HG03342 (cell line): ENCODE measurements at regions not wholly inside any gene's neighbourhood (a gene's known extent, or its start where the extent isn't known, plus 50 kb on each side); places are given as distances from the start of the nearest gene placed in this dataset.

Experiments
- ATAC-seq: cut with Tn5 transposase; IDR thresholded peaks from one replicate; pipeline ENCODE4 v1.9.1; 2021; ENCODE audit warnings: mild to moderate bottlenecking, moderate library complexity; ENCODE audit not compliant: unreplicated experiment

DNA sequence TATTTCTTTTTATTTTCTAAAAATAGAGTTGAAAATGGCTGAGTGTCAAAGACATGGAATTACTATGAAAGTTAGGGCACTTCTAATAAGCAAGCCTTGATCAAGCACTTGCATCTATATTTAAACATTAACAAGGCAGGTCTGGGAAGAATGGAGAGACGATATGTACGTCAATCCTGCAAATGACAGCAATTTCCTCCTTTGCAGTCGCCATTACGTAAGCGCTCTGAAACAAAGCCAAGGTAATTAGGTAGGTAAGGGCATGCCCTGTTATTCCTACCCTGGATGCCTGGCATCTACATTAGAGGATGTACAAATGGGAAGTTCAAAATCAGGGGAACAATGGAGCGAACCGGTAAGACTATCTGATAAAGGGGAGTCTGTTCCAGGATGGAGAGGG lies 664.0 kb upstream of the ARGLU1 start:
- ATAC-seq, result no peak

DNA sequence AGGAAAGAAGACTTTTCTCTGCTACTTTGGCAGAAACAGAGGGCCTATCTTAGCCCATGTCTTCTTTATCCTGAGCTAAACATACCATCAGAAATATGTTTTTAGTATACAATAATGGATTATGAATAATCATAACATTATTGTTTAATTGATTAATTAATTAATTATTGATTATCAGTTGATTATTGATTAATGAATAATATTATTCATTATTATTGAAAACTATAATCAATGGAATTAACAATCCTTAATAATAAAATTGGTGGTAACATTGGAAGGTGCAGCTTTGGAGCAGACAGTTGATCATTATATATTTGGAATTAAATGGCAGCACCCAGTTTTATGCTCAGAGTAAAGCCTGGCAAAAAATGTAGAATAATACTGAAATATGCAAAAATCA lies 655.9 kb upstream of the ARGLU1 start:
- no peak for ATAC-seq

DNA sequence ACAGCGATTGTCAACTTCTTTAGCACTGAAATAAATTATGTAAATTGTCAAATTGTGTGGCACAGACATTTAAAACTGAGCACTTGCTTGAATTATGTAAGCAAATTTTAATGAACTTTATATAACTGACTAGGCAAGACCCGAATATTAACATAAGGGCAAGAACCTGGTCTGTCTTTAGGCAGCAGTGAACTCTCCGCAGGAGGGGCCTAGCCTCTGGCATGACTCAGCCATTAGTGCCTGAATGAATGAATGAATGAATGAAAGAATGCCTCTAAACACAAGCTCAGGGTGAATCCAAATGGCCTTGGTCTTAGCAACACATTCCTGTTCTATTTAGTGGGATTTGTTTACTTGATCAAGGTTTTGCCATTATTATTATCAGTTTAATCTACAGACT lies 654.7 kb upstream of the ARGLU1 start:
- no peak for ATAC-seq

DNA sequence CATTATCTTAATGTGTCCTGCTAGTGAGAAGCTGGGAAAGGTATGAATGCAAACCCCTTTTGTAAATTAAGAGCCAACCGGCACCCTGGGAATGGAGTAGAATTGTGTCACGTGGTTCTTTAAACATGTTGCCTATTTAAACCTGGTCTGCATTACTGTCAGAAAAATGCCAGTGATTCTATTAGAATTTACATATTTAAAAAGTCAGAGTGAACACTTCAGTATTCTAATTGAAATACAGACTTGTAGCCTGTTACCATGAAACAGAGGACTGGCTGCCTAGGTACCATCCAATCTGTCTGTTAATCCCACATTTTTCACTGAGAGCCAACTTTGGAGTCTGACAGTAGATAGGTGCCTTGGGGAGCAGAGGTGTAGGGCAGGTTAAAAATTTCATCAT lies 652.3 kb upstream of the ARGLU1 start:
- no peak for ATAC-seq

DNA sequence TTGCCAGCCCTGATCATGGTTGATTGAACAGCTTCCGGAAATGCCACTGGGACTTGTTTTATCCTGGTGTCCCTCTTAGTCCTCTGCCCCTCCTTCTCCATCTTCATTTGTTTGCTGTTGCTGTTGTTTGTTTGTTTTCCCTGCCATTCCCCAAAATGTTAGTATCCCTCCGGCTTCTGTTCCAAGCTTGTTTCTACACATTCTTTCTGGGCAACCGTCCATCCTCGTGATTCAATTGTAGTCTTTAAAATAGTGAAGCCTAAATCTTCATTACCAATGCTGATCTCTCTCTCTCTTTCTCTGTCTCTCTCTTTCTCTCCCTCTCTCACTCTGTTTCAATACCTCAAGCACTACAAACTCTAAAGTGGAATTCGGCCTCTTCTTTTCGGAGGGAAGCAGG lies 649.3 kb upstream of the ARGLU1 start:
- ATAC-seq, result no peak

DNA sequence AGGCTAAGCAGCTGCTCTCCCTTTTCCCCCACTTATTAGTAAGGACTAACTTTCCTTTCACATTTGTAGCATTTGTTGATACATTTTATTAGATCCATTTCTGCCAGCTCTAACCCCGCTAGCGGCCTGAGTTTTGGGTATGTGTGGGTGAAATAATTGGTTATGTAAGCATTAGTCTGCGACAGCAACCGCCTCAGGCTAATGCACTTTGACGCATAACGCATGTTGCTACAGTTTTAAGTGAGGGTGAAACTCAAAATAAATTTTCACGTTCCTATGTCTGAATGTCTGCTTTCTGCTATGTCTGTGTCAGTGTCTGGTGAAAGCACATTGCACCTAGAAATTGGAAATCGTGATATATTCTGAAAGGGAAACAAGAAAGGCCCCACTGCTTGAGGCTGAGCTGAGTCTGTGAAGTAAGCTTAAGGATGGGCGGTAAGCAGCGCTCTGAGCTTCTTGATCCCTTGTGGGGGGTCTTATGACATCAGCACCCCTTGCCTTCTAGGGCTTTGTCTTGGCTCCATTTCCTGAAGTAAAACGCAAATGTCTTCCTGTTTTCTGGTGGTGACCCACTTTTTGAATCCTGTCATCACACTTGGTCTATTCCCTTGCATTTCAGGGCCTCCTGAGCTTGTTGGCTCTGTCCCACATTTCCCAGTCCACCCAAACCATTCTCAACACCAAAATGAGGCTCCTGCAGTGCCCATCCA lies 648.3 kb upstream of the ARGLU1 start:
- ATAC-seq, result no peak

DNA sequence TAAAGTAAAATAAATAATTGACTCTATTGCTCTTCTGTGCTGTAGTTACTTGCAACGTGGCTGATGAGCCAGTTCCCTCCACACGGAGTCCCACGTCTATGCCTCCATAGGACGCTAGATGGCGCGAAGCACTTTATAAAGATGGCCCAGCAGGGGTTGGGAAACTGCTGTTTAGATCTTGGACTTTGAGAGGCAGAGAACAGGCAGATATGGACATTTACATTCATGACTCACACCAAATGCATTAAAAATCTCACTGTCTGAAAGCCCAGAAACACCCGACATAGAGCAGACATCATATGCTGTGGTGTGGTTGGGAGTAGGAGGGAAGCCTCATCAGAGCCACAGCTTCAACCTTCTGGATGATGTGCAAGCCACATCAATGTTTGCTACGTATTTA lies 643.1 kb upstream of the ARGLU1 start:
- peak; percentile 98 for ATAC-seq

DNA sequence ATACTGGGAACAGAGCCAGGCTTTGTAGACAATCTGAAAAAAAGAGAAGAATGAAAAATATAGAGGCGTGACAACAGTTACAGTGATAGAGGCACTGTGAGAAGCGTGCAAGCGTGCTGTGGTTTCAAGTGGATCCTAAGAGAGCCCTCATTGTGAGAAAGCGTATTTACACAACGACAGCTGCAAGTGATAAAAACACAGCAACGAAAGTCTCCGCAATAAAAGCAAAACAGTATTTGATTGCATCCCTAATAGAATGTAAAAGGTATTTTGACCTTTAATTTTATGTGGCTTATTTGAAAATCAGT lies 642.7 kb upstream of the ARGLU1 start:
- no peak for ATAC-seq

DNA sequence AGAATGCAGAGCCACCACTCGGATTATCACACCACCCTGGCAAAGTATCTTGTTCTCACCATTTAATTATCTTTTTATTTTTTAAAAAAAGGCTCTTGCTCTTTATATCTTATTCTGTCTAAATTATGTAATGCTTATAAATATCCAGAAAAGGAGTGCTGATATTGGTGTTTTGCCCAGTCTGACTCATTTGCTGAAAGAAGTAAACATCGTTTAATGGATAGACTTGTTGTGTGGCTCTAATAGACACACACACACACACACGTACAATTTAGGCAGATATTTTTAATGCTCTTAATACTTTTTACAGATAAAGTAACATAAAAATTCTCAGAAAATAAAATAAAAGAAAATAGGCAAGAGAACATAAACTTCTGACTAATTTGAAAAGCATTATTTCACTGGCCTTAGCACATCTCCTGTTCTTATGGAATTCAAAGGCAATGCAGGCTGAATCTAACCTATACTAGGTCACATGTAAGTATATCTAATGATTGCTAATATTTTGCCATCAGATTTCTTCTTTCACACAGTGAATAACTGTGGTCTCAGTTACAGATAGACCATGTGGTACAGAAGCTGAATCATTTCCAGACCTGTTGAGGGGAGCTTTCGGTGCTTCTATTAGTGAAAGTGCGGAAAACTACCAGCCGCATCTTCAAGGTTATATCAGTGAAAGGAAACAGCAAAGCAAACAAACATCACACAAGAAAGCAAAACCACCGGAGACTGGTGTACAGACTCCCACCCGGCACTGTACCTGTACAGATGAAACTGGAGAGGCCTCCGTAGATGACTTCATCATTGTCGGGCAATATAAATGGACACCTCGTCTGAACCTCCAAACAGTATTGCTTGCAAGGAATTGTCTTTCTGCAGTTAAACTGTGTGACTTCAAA lies 642.1 kb upstream of the ARGLU1 start:
- no peak for ATAC-seq

DNA sequence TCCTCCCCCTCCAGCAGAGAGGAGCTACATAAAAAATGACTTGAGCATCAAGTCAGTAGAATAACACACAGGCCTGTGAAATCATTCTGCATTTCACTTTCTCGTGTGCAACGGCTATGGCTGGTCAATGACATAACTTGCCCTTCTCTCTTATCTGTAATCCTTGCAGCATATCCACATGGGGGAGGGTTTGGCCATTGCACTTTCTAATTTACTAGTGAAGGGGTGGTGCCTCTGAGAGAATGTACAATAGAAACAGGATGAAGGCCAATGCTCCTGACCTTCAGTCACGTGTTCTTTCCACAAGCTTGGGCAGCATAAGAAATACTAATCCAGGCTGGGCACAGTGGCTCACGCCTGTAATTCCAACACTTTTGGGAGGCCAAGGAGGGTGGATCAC lies 641.0 kb upstream of the ARGLU1 start:
- ATAC-seq, result no peak

DNA sequence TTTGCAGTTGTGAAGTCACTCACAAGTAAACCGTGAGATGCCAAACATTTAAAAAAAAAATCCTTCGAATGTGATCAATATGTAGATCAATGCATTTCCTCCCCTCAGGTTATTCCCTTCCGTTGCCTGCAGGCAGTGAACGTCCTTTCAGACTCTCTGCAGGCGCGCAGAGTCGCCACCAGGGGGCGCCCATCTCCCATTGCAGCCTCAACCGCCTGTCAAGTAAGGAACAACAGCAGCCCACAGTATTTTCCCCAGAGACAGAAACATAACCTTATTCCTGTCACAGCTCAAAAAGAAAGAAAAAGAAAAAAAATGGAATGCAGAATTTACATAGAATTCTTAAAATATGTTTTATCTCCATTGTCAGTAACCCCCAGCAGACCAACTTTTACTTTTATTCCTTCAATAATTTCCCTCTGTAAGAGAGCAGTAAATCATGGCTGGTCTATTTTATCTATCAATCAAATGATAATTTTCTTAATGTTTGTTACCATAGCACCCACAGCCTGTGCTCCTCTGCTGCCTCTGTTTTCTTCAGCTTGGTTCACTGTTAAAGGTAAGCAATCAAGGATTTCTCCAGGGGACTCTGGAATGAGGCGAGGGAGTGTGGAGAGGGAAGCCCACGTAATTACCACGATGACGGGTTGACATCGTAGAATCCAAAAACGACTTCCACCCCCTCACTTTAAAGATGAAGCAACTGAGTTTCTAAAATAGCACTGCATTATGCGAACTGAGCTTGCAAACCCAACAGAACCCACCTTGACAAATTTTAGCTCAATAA lies 637.6 kb upstream of the ARGLU1 start:
- peak; percentile 93 for ATAC-seq

DNA sequence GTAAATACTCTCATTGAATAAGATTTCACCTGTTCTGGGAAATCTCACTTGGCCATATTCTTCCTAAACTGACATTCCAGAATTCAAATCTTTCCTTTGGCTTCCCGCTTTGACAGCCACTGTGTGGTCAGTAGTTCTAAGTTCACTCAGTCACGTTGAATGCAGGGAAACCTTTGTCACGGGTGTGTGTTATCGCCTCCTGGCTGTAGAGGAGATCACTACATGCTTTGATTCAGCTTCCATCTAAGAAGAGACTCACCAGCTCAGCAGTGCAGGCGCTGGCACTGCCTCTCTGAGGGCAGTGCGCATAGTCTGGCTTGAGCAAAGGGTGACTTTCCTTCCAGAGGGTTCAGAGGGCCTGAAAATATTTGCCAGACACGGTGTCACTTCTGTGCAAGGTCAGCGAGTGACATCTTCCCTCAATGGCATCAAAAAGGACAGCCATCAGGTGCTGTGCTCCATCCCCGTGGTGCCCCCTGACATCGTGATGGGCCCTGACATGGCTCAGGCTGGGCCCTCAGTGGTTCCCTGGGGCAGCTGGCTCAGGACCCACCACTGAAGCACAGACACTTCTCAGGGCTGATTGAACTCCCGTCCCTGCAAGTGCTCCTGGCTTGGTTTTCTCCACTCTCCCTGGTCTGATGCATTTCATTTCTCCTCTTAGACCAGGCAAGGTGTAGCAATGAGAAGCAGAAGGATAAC lies 635.4 kb upstream of the ARGLU1 start:
- peak; percentile 59 for ATAC-seq

DNA sequence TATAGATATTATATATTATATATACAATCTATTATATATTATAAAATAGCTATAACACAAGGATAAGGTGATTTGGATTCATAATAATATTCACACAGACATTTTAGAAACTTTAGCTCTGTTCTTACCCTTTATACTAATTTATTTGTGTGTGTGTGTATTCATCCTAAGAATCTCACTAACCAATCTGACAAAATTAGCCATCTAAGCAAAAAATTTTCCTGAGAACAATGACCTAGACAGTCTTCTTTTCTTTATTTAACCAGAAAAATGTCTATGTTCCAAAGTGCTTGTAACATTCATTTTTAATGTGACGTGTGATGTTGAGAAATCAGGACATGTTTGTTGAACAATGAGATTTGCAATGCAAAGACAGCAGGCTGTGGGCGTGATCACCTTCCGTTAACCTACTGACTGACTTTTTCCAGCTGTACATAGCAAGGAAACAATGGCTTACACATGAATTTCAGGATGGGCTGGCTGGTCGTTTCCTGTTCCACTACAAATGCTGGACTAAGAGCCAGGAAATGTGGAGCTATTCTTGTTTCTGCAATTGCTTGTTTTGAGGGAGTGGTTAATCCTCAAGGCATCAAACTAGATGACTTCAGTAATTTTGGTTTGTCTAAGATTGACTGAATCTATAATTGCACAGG lies 634.6 kb upstream of the ARGLU1 start:
- ATAC-seq, result no peak

DNA sequence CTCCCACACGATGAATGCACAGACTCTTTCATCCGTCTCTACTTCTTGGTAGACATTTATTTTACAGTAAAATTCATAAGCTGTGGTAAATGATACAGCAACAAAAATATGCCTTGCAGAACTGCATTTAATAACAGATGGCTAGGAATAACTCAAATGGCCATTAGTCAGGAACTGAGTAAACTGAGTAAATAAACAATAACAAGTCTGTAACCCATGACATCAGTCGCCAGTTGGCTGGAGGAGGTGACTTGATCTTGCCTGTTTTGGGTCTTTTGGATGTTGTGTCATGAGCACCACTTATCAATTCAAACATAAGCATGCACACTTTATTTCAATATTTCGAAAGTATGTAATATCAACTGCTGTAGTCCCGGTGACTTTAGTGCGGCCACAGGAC lies 632.6 kb upstream of the ARGLU1 start:
- no peak for ATAC-seq

DNA sequence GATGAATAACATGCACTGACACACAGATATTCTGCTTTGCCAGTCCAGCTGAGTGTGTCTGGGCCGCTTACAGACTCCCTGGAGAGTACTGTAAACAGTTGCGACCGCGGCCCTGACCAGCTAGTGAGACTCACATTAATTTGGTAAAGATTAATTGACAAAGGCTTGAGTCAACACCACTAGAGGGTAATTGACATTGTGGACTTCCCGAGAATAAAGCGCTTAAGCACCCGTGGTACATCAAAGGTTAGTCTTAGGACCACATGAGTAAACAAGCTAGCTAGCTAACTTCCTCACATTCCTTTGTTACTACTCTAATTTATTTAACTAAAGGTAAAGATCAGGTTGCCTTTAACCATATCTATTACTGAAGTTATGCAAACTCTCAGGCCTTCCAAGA lies 624.4 kb upstream of the ARGLU1 start:
- no peak for ATAC-seq

DNA sequence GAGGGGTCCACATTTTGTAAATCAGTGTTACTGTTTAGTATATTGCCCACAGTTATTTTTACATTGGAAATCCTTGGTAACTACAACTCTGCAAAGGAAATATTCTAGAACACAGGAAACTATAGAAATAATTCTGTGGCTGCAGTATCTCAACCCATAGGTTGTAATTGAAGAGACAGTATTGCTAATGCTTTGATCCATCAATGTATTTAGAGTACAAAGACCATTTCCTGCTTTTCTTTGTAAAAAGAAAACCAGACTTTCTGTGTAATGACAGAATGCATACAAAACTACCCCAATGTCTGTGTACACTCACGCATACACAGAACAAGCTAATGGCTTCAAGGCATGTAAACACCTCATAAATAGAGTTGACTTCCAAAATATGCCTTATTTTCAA lies 622.1 kb upstream of the ARGLU1 start:
- ATAC-seq, result no peak

DNA sequence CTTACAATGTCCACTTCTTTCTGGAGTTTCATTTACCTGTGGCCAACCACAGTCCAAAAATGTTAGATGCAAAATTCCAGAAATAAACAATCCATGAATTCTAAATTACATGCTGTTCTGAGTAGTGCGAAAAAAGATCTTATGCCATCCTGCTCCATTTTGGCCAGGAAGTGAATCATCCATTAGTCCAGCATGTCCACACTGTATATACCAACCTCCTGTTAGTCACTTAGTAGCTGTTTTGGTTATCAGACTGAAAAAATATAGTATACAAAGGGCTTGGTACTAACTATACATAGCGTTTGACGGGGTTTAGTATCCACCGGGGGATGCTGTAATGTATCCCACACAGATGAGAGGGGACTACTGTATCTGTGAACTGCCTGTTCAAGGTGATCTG lies 618.0 kb upstream of the ARGLU1 start:
- no peak for ATAC-seq

DNA sequence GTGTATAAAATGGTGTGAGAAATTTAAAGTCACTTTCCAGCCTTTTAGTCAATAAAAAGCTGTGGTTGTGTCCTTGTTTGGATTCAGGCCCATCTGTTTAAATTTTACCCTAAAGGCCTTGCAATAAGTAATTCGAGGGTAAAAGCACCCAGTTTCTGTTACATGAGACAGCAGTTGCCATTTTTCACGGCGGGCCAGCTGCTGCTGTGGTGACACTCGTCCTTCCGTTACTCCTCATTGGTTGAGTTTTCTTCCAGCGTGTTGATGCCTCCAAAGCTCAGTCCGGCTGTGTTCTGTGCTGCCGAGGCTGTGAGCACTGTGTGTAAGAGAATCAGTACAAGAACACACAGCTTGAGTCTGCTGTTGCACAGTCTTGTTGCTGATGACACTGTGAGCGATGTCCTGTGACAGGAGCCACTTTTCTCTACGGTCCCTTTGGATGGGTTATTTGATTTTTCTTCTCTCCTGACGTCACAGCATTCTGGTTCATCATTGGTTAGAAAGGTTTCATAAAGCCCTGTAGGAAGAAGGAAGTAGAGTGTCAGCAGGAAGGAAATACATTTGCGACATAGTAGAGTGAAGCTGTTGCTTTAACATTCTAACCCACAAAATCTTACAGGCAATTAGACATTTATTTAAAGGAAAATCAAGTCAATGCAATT lies 602.5 kb upstream of the ARGLU1 start:
- ATAC-seq, result no peak

DNA sequence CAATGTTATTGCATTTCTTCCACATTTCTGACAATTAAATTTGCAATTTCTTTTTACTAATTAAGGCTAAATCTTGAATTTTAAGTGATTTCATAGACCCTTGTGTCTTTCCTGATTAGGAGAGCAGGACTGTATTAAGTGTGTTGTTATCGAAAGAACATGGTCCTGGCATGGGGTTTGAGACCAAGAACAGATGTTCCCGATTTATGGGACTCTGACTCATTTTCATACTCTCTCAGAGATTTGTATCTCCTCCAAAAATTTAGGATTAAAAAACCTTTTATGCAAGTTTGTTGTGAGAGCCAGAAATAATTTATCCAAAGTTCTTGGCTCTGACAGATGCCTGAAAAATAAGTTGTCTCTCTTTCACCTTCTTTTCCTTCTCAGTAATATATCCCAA lies 589.3 kb upstream of the ARGLU1 start:
- no peak for ATAC-seq

DNA sequence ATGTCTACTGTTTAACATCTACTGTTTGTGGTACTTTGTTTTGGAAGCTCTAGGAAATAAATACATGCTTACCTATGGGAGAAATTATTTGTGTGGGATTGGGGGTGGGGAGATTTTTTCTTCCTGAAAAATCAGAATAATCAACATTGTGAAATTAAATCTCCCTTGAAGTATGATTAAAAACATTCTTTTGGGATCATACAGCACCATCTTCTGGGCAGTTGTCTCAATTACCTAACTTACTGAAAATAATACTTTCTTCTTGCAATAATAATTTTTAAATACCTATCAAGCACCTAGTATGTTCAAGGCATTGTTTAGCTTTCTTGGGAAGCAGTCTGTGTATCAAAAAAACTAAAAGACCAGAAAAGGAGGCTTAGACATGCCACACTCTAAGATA lies 576.5 kb upstream of the ARGLU1 start:
- no peak for ATAC-seq
